CD4-positive, alpha-beta T cell (primary cell): ENCODE measurements at regions not wholly inside any gene's neighbourhood (a gene's known extent, or its start where the extent isn't known, plus 50 kb on each side); places are given as distances from the start of the nearest gene placed in this dataset.

Source experiments
- ATAC-seq: fragments of 200-7000 bp; cut with Tn5 transposase; one replicate; pipeline ENCODE4 v1.10.0; 2022; ENCODE audit warnings: mild to moderate bottlenecking; ENCODE audit not compliant: poor library complexity
- CTCF ChIA-PET: fragments of 350-600 bp; sonication (Branson Sonifier 250); formaldehyde crosslinking; loops from one replicate; lab custom pipeline; 2021; ENCODE audit warnings: antibody characterized with exemption, inconsistent platforms; lab: Charles Lee
- POLR2A ChIA-PET: fragments of 350-600 bp; sonication (Branson Sonifier 250); formaldehyde crosslinking; loops from one replicate; lab custom pipeline; 2021; ENCODE audit warnings: antibody characterized with exemption, inconsistent platforms; lab: Charles Lee
- DNase-seq, 14 experiments: peaks; one replicate each; pipeline ENCODE4 v3.0.0-alpha.2; 2013 to 2020; ENCODE audit warnings: mixed read lengths in 2 of 14
- H3K27ac ChIP-seq, 2 donors: one replicate each; pipeline versions ENCODE4 v1.5.1 to v1.7.0; 2013; ENCODE audit warnings: low read length in 2 of 2, low read depth in 1 of 2, mild to moderate bottlenecking in 1 of 2
- H3K27me3 ChIP-seq, 2 experiments: 1 replicate in 1 of 2; 2 replicates in 1 of 2; pipeline versions ENCODE4 v1.6.1 to v1.7.0; 2013; ENCODE audit warnings: low read length in 2 of 2, control low read depth in 1 of 2, mild to moderate bottlenecking in 1 of 2, moderate library complexity in 1 of 2; ENCODE audit not compliant: insufficient read depth in 2 of 2, control insufficient read depth in 1 of 2
- H3K36me3 ChIP-seq: one replicate; pipeline ENCODE4 v1.6.1; 2013; ENCODE audit warnings: low read length, control low read depth; ENCODE audit not compliant: insufficient read depth
- H3K4me1 ChIP-seq: one replicate; pipeline ENCODE4 v1.6.1; 2013; ENCODE audit warnings: low read length, control low read depth; ENCODE audit not compliant: insufficient read depth
- H3K4me3 ChIP-seq: one replicate; pipeline ENCODE4 v1.5.1; 2013; ENCODE audit warnings: mild to moderate bottlenecking, low read length, moderate library complexity
- H3K9me3 ChIP-seq, 2 experiments: 1 replicate in 1 of 2; 2 replicates in 1 of 2; pipeline versions ENCODE4 v1.6.1 to v1.7.0; 2013; ENCODE audit warnings: low read length in 2 of 2, mild to moderate bottlenecking in 2 of 2, control low read depth in 1 of 2, moderate library complexity in 1 of 2; ENCODE audit not compliant: control insufficient read depth in 1 of 2, insufficient read depth in 1 of 2
- H3K27ac Mint-ChIP-seq: one replicate; pipeline ENCODE4 v1.8.0; 2020; ENCODE audit warnings: mixed read lengths
- H3K27me3 Mint-ChIP-seq: one replicate; pipeline ENCODE4 v1.8.0; 2021; ENCODE audit warnings: mixed read lengths
- H3K36me3 Mint-ChIP-seq: one replicate; pipeline ENCODE4 v1.8.0; 2021; ENCODE audit warnings: low read depth, mixed read lengths
- H3K4me1 Mint-ChIP-seq: one replicate; pipeline ENCODE4 v1.8.0; 2021; ENCODE audit warnings: low read depth, mixed read lengths
- H3K4me3 Mint-ChIP-seq: one replicate; pipeline ENCODE4 v1.8.0; 2020; ENCODE audit warnings: mild to moderate bottlenecking, mixed read lengths
- H3K9me3 Mint-ChIP-seq: one replicate; pipeline ENCODE4 v1.8.0; 2020; ENCODE audit warnings: mixed read lengths
- intact Hi-C, 2 experiments: fragments of 100-400 bp; cut with DNase I in 1 of 2; cut with micrococcal nuclease in 1 of 2; formaldehyde crosslinking; loops; one replicate each; pipeline versions ENCODE4 v1.15.1 to v1.9.0; 2023 to 2025; cut with DNase I, micrococcal nuclease
- TF ChIP-seq, protein P1 (sequence below): fragments of 200-600 bp; IDR thresholded peaks from one replicate; pipeline ENCODE4 v1.8.0; 2022; ENCODE audit warnings: antibody characterized with exemption, mild to moderate bottlenecking

DNA sequence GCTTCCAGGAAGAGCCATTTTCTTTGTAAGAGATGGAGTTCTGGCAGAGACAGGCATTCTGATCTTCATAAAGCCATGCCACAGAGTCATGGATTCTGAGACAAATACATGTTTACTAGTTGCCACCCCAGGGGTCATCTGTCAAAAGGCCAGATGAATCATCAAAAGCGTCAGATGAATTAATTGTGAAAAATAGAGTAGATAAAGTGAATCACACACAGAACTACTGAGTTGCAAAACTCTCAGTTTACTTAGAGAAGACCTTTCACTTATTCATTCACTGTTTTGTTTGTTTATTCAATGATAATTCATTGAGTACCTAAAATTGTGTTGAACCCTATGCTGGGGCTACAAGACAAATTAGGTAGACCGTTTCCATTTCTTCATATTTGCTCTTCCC is 157.7 kb upstream of the SERPINE2 start:
- intact Hi-C loops: no loop called here
- H3K36me3 Mint-ChIP-seq: no peaks in the 10 kb centered on the region
- Histone ChIP-seq H3K27me3 (peaks cover 0 to 8% of the 10 kb centered on the region in 2 experiments), H3K27ac (no peak overlapping the region), H3K4me1 (no peaks in the 10 kb centered on the region), H3K9me3 (peaks cover 0 to 4% of the 10 kb centered on the region in 2 experiments), H3K36me3 (no peaks in the 10 kb centered on the region), H3K4me3 (no peak overlapping the region)
- ATAC-seq (no peak), DNase-seq (no peak)
- H3K27me3 Mint-ChIP-seq: peaks cover 14% of the 10 kb centered on the region
- TF ChIP-seq, protein P1, sequence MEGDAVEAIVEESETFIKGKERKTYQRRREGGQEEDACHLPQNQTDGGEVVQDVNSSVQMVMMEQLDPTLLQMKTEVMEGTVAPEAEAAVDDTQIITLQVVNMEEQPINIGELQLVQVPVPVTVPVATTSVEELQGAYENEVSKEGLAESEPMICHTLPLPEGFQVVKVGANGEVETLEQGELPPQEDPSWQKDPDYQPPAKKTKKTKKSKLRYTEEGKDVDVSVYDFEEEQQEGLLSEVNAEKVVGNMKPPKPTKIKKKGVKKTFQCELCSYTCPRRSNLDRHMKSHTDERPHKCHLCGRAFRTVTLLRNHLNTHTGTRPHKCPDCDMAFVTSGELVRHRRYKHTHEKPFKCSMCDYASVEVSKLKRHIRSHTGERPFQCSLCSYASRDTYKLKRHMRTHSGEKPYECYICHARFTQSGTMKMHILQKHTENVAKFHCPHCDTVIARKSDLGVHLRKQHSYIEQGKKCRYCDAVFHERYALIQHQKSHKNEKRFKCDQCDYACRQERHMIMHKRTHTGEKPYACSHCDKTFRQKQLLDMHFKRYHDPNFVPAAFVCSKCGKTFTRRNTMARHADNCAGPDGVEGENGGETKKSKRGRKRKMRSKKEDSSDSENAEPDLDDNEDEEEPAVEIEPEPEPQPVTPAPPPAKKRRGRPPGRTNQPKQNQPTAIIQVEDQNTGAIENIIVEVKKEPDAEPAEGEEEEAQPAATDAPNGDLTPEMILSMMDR: no peak
- ChIA-PET POLR2A (no interaction called here), CTCF (no interaction called here)
- H3K4me3 Mint-ChIP-seq: no peak overlapping the region
- H3K4me1 Mint-ChIP-seq: no peaks in the 10 kb centered on the region
- H3K9me3 Mint-ChIP-seq: peaks cover 3% of the 10 kb centered on the region
- no peak overlapping the region for H3K27ac Mint-ChIP-seq

DNA sequence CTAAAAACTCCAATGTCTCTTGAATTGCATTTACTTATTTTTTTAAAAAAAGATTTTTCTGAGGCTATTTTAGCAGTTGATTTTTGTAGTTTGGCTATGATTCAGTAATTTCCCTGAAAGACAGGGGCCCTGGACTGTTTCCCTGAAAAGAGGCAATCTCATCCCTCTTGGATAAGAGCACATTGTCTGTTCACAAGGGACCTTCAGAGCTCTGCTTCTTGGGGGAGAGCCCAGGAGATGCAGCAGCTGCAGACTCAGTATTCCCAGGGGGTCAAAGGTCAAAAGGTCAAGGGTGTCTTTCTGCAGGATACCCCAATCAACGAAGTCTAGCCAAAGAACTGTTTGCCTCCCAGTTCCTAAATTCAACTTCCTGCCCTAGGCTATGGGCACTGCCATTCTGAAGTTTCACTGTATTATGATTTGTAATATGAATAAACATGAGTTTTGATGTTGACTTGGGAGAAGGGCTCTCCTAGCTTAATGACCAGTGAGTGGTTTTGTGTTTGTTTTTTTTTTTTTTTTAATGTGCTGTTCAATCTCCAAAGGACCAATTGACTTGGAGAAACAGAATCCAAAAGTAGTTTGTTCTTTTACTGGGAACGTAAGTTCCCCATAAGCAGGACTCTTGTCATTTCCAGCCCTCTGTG is 157.0 kb upstream of the SERPINE2 start:
- Histone ChIP-seq H3K27me3 (peaks cover 0 to 8% of the 10 kb centered on the region in 2 experiments), H3K4me1 (no peaks in the 10 kb centered on the region), H3K9me3 (peaks cover 0 to 4% of the 10 kb centered on the region in 2 experiments), H3K4me3 (no peak overlapping the region), H3K36me3 (no peaks in the 10 kb centered on the region), H3K27ac (no peak overlapping the region)
- ATAC-seq (no peak), DNase-seq (no peak)
- no peaks in the 10 kb centered on the region for H3K36me3 Mint-ChIP-seq
- intact Hi-C loops: no loop called here
- H3K9me3 Mint-ChIP-seq: peaks cover 3% of the 10 kb centered on the region
- TF ChIP-seq, protein P1: no peak
- H3K27ac Mint-ChIP-seq: no peak overlapping the region
- POLR2A ChIA-PET: no interaction called here
- CTCF ChIA-PET: interaction anchor here (0.7 kb wide), 1 partner anchor 115 kb away, joined by 3 read pairs; no protein-coding TSS in a partner anchor
- peaks cover 14% of the 10 kb centered on the region for H3K27me3 Mint-ChIP-seq
- H3K4me3 Mint-ChIP-seq: no peak overlapping the region
- H3K4me1 Mint-ChIP-seq: no peaks in the 10 kb centered on the region

DNA sequence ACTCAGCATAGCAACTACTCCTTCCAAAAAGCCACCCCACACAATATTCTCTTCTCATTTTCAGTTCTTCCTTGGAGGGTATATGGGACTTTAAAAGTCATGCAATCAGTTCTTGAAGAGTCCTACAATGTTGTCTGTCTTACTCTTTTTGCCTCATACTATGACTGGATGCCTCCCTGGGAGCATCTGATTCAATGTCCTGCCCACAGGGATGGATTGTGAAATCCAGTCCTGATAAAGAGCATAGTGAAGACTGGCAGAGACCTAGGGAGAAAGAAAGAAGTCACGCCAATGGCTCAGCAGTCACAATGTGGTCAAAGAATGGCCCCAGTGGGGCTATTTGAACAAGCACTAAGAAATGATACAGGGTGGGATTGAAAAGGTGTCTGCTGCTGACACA is 155.1 kb upstream of the SERPINE2 start:
- ChIA-PET CTCF (no interaction called here), POLR2A (no interaction called here)
- Mint-ChIP-seq H3K9me3 (peaks cover 3% of the 10 kb centered on the region), H3K36me3 (no peaks in the 10 kb centered on the region), H3K4me1 (no peaks in the 10 kb centered on the region), H3K27me3 (peaks cover 14% of the 10 kb centered on the region), H3K4me3 (no peak overlapping the region), H3K27ac (no peak overlapping the region)
- intact Hi-C loops: no loop called here
- ATAC-seq (no peak), DNase-seq (no peak)
- Histone ChIP-seq H3K36me3 (no peaks in the 10 kb centered on the region), H3K27me3 (peaks cover 4 to 8% of the 10 kb centered on the region in 2 experiments), H3K27ac (no peak overlapping the region), H3K4me3 (no peak overlapping the region), H3K4me1 (no peaks in the 10 kb centered on the region), H3K9me3 (peaks cover 0 to 4% of the 10 kb centered on the region in 2 experiments)
- TF ChIP-seq, protein P1: no peak
